ENCODE measurements at regions not wholly inside any gene's neighbourhood (a gene's known extent, or its start where the extent isn't known, plus 50 kb on each side); places are given as distances from the start of the nearest gene placed in this dataset.
A peak's percentile ranks its signal among the peaks of the same experiment; 100 is the strongest.

DNA sequence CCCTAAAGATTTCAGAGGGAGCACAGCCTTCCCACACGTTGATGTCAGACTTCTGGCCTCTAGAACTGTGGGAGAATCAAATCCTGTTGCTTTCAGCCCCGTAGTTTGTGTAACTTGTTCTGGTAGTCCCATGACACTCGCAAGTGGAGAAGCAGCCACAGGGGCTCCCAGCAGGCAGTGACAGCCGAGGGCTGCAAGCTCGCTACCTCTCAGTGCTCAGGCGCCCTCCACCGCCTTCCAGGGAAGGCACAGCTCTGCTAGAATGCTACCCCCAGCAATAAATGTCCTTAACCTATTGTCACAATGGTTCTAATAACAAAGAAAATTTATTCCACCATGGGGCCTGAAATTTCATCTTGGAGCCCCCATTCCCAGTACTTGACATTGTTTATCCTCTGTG, 143.1 kb upstream of the ZNF236 start:
- no peak overlapping the region for H3K9ac ChIP-seq (ENCODE audit: low read depth, low read length)
- H3K4me3 ChIP-seq (ENCODE audit: low read depth, low read length): no peak overlapping the region
- H3K27me3 ChIP-seq (ENCODE audit: control insufficient read depth, insufficient read depth, low read length): no peaks in the 10 kb centered on the region
- no peaks in the 10 kb centered on the region for H3K36me3 ChIP-seq (ENCODE audit: control insufficient read depth, insufficient read depth, low read length)
- peaks cover 8% of the 10 kb centered on the region for H3K4me1 ChIP-seq (ENCODE audit: control insufficient read depth, insufficient read depth, low read length)
- H3K9me3 ChIP-seq (ENCODE audit: control insufficient read depth, insufficient read depth, low read length): peaks cover 3% of the 10 kb centered on the region; the same call in 1 of the 2 replicates
- peak overlapping the region; percentile 46 for H3K27ac ChIP-seq (ENCODE audit: low read depth, low read length)

DNA sequence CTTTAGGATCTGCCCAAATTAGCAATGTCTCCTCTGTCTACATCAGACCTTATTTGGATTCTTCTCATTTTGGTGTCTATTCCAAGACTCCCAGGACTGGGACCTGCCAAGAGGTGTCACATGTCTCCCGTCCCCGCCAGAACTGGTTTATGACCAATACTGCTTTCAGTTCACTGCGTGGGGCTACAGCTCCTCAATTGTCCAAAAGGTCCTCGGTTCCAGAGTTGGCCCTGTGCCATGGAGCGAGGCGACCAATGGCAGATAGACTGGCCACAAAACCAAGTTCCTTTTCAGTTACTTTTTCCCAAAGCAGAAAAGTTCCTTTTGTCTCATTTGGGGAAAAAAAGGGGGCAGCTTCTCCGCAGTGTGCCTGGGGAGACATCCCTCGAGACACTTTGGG, 144.1 kb upstream of the ZNF236 start:
- H3K4me1 ChIP-seq (ENCODE audit: control insufficient read depth, insufficient read depth, low read length): peaks cover 8% of the 10 kb centered on the region
- peaks cover 3% of the 10 kb centered on the region; the same call in 1 of the 2 replicates for H3K9me3 ChIP-seq (ENCODE audit: control insufficient read depth, insufficient read depth, low read length)
- no peaks in the 10 kb centered on the region for H3K36me3 ChIP-seq (ENCODE audit: control insufficient read depth, insufficient read depth, low read length)
- H3K27me3 ChIP-seq (ENCODE audit: control insufficient read depth, insufficient read depth, low read length): no peaks in the 10 kb centered on the region
- no peak overlapping the region for H3K9ac ChIP-seq (ENCODE audit: low read depth, low read length)
- H3K4me3 ChIP-seq (ENCODE audit: low read depth, low read length): no peak overlapping the region
- no peak overlapping the region for H3K27ac ChIP-seq (ENCODE audit: low read depth, low read length)

GRCh38 chr18:76674596-76674995, 147.8 kb upstream of the ZNF236 start:
- Histone ChIP-seq H3K4me3 (ENCODE audit: low read depth, low read length) (no peak overlapping the region), H3K9ac (ENCODE audit: low read depth, low read length) (no peak overlapping the region), H3K27me3 (ENCODE audit: control insufficient read depth, insufficient read depth, low read length) (no peaks in the 10 kb centered on the region), H3K9me3 (ENCODE audit: control insufficient read depth, insufficient read depth, low read length) (no peaks in the 10 kb centered on the region), H3K36me3 (ENCODE audit: control insufficient read depth, insufficient read depth, low read length) (no peaks in the 10 kb centered on the region), H3K4me1 (ENCODE audit: control insufficient read depth, insufficient read depth, low read length) (peaks cover 8% of the 10 kb centered on the region), H3K27ac (ENCODE audit: low read depth, low read length) (no peak overlapping the region)

DNA sequence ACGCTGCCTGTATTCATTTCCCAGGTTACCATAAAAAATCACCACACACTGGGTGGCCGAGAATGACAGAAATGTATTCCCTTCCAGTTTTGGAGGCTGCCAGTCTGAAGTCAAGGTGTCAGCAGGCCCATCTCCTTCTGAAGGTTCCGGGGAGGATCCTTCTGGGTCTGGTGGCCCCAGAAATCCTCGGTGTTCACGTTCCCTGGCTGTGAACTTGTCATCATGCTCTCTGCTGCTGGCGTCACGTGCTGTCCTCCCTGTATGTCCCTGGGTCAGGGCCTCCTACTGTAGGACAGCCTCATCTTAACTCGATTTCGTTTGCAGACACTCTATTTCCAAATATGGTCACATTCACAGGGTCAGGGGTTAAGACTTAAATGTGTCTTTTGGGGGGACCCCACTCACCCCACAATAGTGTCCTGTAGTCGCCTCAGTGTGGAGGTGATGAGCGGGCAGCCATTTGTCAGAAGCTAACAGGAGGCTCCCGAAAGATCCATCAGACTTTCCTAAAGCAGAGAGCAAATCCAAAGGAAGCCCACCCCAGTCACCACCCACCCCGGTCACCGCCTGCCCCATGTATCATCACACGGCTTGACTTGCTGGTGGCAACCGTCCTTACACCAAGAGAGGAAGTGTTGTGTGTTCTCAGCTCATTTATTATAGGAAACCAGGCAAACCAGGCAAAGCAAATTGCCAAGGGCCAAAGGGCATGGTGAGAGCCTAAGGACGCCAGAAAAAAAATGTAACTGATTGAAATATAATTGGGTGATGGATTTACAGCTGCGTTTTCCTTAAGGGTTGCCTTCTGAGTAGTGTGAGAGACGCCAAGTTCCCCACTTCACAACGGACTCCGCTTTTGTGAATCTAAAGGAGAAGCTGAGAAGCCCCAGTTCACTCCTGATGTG, 148.8 kb upstream of the ZNF236 start:
- H3K27me3 ChIP-seq (ENCODE audit: control insufficient read depth, insufficient read depth, low read length): no peaks in the 10 kb centered on the region
- H3K4me3 ChIP-seq (ENCODE audit: low read depth, low read length): no peak overlapping the region
- peaks cover 5% of the 10 kb centered on the region; the same call in 1 of the 2 replicates for H3K4me1 ChIP-seq (ENCODE audit: control insufficient read depth, insufficient read depth, low read length)
- no peak overlapping the region for H3K9ac ChIP-seq (ENCODE audit: low read depth, low read length)
- no peaks in the 10 kb centered on the region for H3K9me3 ChIP-seq (ENCODE audit: control insufficient read depth, insufficient read depth, low read length)
- no peaks in the 10 kb centered on the region for H3K36me3 ChIP-seq (ENCODE audit: control insufficient read depth, insufficient read depth, low read length)
- no peak overlapping the region for H3K27ac ChIP-seq (ENCODE audit: low read depth, low read length)

- no peaks in the 10 kb centered on the region for H3K9me3 ChIP-seq (ENCODE audit: control insufficient read depth, insufficient read depth, low read length)
- peaks cover 5% of the 10 kb centered on the region; the same call in 1 of the 2 replicates for H3K4me1 ChIP-seq (ENCODE audit: control insufficient read depth, insufficient read depth, low read length)
- no peak overlapping the region for H3K27ac ChIP-seq (ENCODE audit: low read depth, low read length)
- H3K4me3 ChIP-seq (ENCODE audit: low read depth, low read length): no peak overlapping the region
- H3K9ac ChIP-seq (ENCODE audit: low read depth, low read length): no peak overlapping the region
- H3K27me3 ChIP-seq (ENCODE audit: control insufficient read depth, insufficient read depth, low read length): no peaks in the 10 kb centered on the region
- H3K36me3 ChIP-seq (ENCODE audit: control insufficient read depth, insufficient read depth, low read length): no peaks in the 10 kb centered on the region
Measured at GRCh38 chr18:76672627-76673026, 149.7 kb upstream of the ZNF236 start.

GRCh38 chr18:76670564-76671288, 151.6 kb upstream of the ZNF236 start:
- H3K9me3 ChIP-seq (ENCODE audit: control insufficient read depth, insufficient read depth, low read length): no peaks in the 10 kb centered on the region
- H3K4me1 ChIP-seq (ENCODE audit: control insufficient read depth, insufficient read depth, low read length): peaks cover 5% of the 10 kb centered on the region; the same call in 1 of the 2 replicates
- no peaks in the 10 kb centered on the region for H3K36me3 ChIP-seq (ENCODE audit: control insufficient read depth, insufficient read depth, low read length)
- H3K9ac ChIP-seq (ENCODE audit: low read depth, low read length): no peak overlapping the region
- H3K4me3 ChIP-seq (ENCODE audit: low read depth, low read length): no peak overlapping the region
- H3K27me3 ChIP-seq (ENCODE audit: control insufficient read depth, insufficient read depth, low read length): no peaks in the 10 kb centered on the region
- H3K27ac ChIP-seq (ENCODE audit: low read depth, low read length): no peak overlapping the region

GRCh38 chr18:76668546-76668945, 153.8 kb upstream of the ZNF236 start:
- no peak overlapping the region for H3K4me3 ChIP-seq (ENCODE audit: low read depth, low read length)
- H3K9me3 ChIP-seq (ENCODE audit: control insufficient read depth, insufficient read depth, low read length): no peaks in the 10 kb centered on the region
- H3K27me3 ChIP-seq (ENCODE audit: control insufficient read depth, insufficient read depth, low read length): no peaks in the 10 kb centered on the region
- H3K27ac ChIP-seq (ENCODE audit: low read depth, low read length): no peak overlapping the region
- no peaks in the 10 kb centered on the region for H3K36me3 ChIP-seq (ENCODE audit: control insufficient read depth, insufficient read depth, low read length)
- H3K4me1 ChIP-seq (ENCODE audit: control insufficient read depth, insufficient read depth, low read length): peaks cover 5% of the 10 kb centered on the region; the same call in 1 of the 2 replicates
- no peak overlapping the region for H3K9ac ChIP-seq (ENCODE audit: low read depth, low read length)

DNA sequence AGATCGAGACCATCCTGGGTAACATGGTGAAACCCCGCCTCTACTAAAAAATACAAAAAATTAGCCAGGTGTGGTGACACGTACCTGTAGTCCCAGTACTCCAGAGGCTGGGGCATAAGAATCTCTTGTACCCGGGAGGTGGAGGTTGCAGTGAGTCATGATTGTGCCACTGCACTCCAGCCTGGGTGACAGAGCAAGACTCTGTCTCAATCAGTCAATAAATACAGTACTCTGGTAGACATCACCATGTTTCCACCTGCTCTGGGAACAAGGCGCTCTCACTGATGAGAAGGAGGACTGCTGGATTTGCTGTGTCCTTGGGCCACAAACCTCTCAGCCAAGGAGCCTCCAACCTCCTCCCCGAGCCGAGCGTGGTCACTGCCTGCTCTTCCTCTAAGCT, 154.2 kb upstream of the ZNF236 start:
- H3K9ac ChIP-seq (ENCODE audit: low read depth, low read length): no peak overlapping the region
- peaks cover 5% of the 10 kb centered on the region; the same call in 1 of the 2 replicates for H3K4me1 ChIP-seq (ENCODE audit: control insufficient read depth, insufficient read depth, low read length)
- no peaks in the 10 kb centered on the region for H3K27me3 ChIP-seq (ENCODE audit: control insufficient read depth, insufficient read depth, low read length)
- H3K4me3 ChIP-seq (ENCODE audit: low read depth, low read length): no peak overlapping the region
- H3K27ac ChIP-seq (ENCODE audit: low read depth, low read length): no peak overlapping the region
- H3K36me3 ChIP-seq (ENCODE audit: control insufficient read depth, insufficient read depth, low read length): no peaks in the 10 kb centered on the region
- H3K9me3 ChIP-seq (ENCODE audit: control insufficient read depth, insufficient read depth, low read length): no peaks in the 10 kb centered on the region

DNA sequence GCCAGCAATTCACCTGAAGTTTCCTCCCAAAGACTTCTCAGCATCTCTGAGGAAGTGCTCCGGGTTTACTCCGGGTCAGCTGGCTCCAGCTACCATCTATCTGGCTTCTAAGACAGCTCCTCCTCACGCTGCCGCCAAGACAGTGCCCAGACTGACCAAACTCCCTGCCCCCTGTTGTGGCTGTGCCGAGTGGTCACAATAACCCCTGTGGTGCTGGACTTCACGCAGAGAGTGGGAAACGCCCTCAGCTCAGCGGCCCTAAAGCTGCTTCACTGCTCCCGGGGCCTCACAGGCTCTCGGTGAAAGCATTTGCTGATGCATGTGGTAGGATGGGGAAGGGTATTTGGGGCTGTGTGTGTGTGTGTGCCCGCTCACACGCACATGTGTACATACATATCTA, 154.8 kb upstream of the ZNF236 start:
- H3K27me3 ChIP-seq (ENCODE audit: control insufficient read depth, insufficient read depth, low read length): no peaks in the 10 kb centered on the region
- H3K36me3 ChIP-seq (ENCODE audit: control insufficient read depth, insufficient read depth, low read length): no peaks in the 10 kb centered on the region
- H3K9me3 ChIP-seq (ENCODE audit: control insufficient read depth, insufficient read depth, low read length): no peaks in the 10 kb centered on the region
- H3K27ac ChIP-seq (ENCODE audit: low read depth, low read length): no peak overlapping the region
- H3K4me3 ChIP-seq (ENCODE audit: low read depth, low read length): no peak overlapping the region
- peaks cover 3% of the 10 kb centered on the region; the same call in 1 of the 2 replicates for H3K4me1 ChIP-seq (ENCODE audit: control insufficient read depth, insufficient read depth, low read length)
- no peak overlapping the region for H3K9ac ChIP-seq (ENCODE audit: low read depth, low read length)

- H3K4me3 ChIP-seq (ENCODE audit: low read depth, low read length): no peak overlapping the region
- no peak overlapping the region for H3K9ac ChIP-seq (ENCODE audit: low read depth, low read length)
Measured at GRCh38 chr18:76662626-76663025, 159.7 kb upstream of the ZNF236 start.

More at GRCh38 chr18:76662626-76663025, 159.7 kb upstream of the ZNF236 start:
- Histone ChIP-seq H3K36me3 (ENCODE audit: control insufficient read depth, insufficient read depth, low read length) (no peaks in the 10 kb centered on the region), H3K9me3 (ENCODE audit: control insufficient read depth, insufficient read depth, low read length) (no peaks in the 10 kb centered on the region), H3K4me1 (ENCODE audit: control insufficient read depth, insufficient read depth, low read length) (no peaks in the 10 kb centered on the region), H3K27me3 (ENCODE audit: control insufficient read depth, insufficient read depth, low read length) (no peaks in the 10 kb centered on the region), H3K27ac (ENCODE audit: low read depth, low read length) (no peak overlapping the region)

Data from HUES48 (cell line).